ENCODE measurements at regions not wholly inside any gene's neighbourhood (a gene's known extent, or its start where the extent isn't known, plus 50 kb on each side); places are given as distances from the start of the nearest gene placed in this dataset.

GRCh38 chr6:168150551-168151320 is 71.7 kb upstream of the FRMD1 start:
- WGBS, result 69% methylated on average over 28 of the region's 28 CpGs
- no peaks in the 10 kb centered on the region for H3K9me3 ChIP-seq (ENCODE audit: control insufficient read depth in 2 of 2, insufficient read depth in 1 of 2, low read length in 1 of 2)
- H3K4me3 ChIP-seq (ENCODE audit: low read length in 2 of 2), result no peak overlapping the region
- no peak overlapping the region for H3K27ac ChIP-seq (ENCODE audit: low read depth in 1 of 2, low read length in 1 of 2)
- no peaks in the 10 kb centered on the region for H3K36me3 ChIP-seq (ENCODE audit: control insufficient read depth in 2 of 2, insufficient read depth in 2 of 2, low read length in 1 of 2)
- H3K27me3 ChIP-seq (ENCODE audit: control insufficient read depth in 2 of 2, insufficient read depth in 1 of 2, low read length in 1 of 2), result peaks cover 0 to 2% of the 10 kb centered on the region in 2 donors
- peaks cover 0 to 3% of the 10 kb centered on the region in 2 donors for H3K4me1 ChIP-seq (ENCODE audit: control insufficient read depth in 2 of 2, insufficient read depth in 2 of 2, low read length in 2 of 2)
- no peak for DNase-seq (ENCODE audit: low read depth in 6 of 9, low spot score in 9 of 9)

GRCh38 chr6:168149015-168149414 is 70.0 kb upstream of the FRMD1 start:
- no peak for DNase-seq (ENCODE audit: low read depth in 6 of 9, low spot score in 9 of 9)
- 72% methylated on average over 14 of the region's 14 CpGs for WGBS
- H3K4me1 ChIP-seq (ENCODE audit: control insufficient read depth in 2 of 2, insufficient read depth in 2 of 2, low read length in 2 of 2), result no peaks in the 10 kb centered on the region
- H3K27me3 ChIP-seq (ENCODE audit: control insufficient read depth in 2 of 2, insufficient read depth in 1 of 2, low read length in 1 of 2), result peaks cover 0 to 2% of the 10 kb centered on the region in 2 donors
- H3K4me3 ChIP-seq (ENCODE audit: low read length in 2 of 2), result no peak overlapping the region
- no peaks in the 10 kb centered on the region for H3K9me3 ChIP-seq (ENCODE audit: control insufficient read depth in 2 of 2, insufficient read depth in 1 of 2, low read length in 1 of 2)
- H3K36me3 ChIP-seq (ENCODE audit: control insufficient read depth in 2 of 2, insufficient read depth in 2 of 2, low read length in 1 of 2), result no peaks in the 10 kb centered on the region
- no peak overlapping the region for H3K27ac ChIP-seq (ENCODE audit: low read depth in 1 of 2, low read length in 1 of 2)

- 90% methylated on average over 14 of the region's 14 CpGs for WGBS
- Histone ChIP-seq H3K27ac (ENCODE audit: low read depth in 1 of 2, low read length in 1 of 2) (no peak overlapping the region), H3K36me3 (ENCODE audit: control insufficient read depth in 2 of 2, insufficient read depth in 2 of 2, low read length in 1 of 2) (no peaks in the 10 kb centered on the region), H3K4me3 (ENCODE audit: low read length in 2 of 2) (no peak overlapping the region), H3K4me1 (ENCODE audit: control insufficient read depth in 2 of 2, insufficient read depth in 2 of 2, low read length in 2 of 2) (no peaks in the 10 kb centered on the region), H3K9me3 (ENCODE audit: control insufficient read depth in 2 of 2, insufficient read depth in 1 of 2, low read length in 1 of 2) (no peaks in the 10 kb centered on the region), H3K27me3 (ENCODE audit: control insufficient read depth in 2 of 2, insufficient read depth in 1 of 2, low read length in 1 of 2) (peaks cover 0 to 2% of the 10 kb centered on the region in 2 donors)
- DNase-seq (ENCODE audit: low read depth in 6 of 9, low spot score in 9 of 9), result no peak
Observed at GRCh38 chr6:168148231-168148849, 69.3 kb upstream of the FRMD1 start.

- no peak for DNase-seq (ENCODE audit: low read depth in 6 of 9, low spot score in 9 of 9)
- no peak overlapping the region for H3K27ac ChIP-seq (ENCODE audit: low read depth in 1 of 2, low read length in 1 of 2)
- WGBS, result 81% methylated on average over 4 of the region's 4 CpGs
- H3K9me3 ChIP-seq (ENCODE audit: control insufficient read depth in 2 of 2, insufficient read depth in 1 of 2, low read length in 1 of 2), result no peaks in the 10 kb centered on the region
- no peak overlapping the region for H3K4me3 ChIP-seq (ENCODE audit: low read length in 2 of 2)
- no peaks in the 10 kb centered on the region for H3K4me1 ChIP-seq (ENCODE audit: control insufficient read depth in 2 of 2, insufficient read depth in 2 of 2, low read length in 2 of 2)
- peaks cover 0 to 2% of the 10 kb centered on the region in 2 donors for H3K27me3 ChIP-seq (ENCODE audit: control insufficient read depth in 2 of 2, insufficient read depth in 1 of 2, low read length in 1 of 2)
- no peaks in the 10 kb centered on the region for H3K36me3 ChIP-seq (ENCODE audit: control insufficient read depth in 2 of 2, insufficient read depth in 2 of 2, low read length in 1 of 2)
Observed at GRCh38 chr6:168147205-168147738, 68.3 kb upstream of the FRMD1 start.

GRCh38 chr6:168145747-168146596 is 67.0 kb upstream of the FRMD1 start:
- Histone ChIP-seq H3K27ac (ENCODE audit: low read depth in 1 of 2, low read length in 1 of 2) (no peak overlapping the region), H3K4me3 (ENCODE audit: low read length in 2 of 2) (no peak overlapping the region), H3K36me3 (ENCODE audit: control insufficient read depth in 2 of 2, insufficient read depth in 2 of 2, low read length in 1 of 2) (no peaks in the 10 kb centered on the region), H3K4me1 (ENCODE audit: control insufficient read depth in 2 of 2, insufficient read depth in 2 of 2, low read length in 2 of 2) (no peaks in the 10 kb centered on the region), H3K9me3 (ENCODE audit: control insufficient read depth in 2 of 2, insufficient read depth in 1 of 2, low read length in 1 of 2) (no peaks in the 10 kb centered on the region), H3K27me3 (ENCODE audit: control insufficient read depth in 2 of 2, insufficient read depth in 1 of 2, low read length in 1 of 2) (peaks cover 0 to 2% of the 10 kb centered on the region in 2 donors)
- DNase-seq (ENCODE audit: low read depth in 6 of 9, low spot score in 9 of 9), result no peak
- 90% methylated on average over 12 of the region's 12 CpGs for WGBS

GRCh38 chr6:168139121-168139520 is 60.1 kb upstream of the FRMD1 start:
- no peak overlapping the region for H3K27ac ChIP-seq (ENCODE audit: low read depth in 1 of 2, low read length in 1 of 2)
- no peaks in the 10 kb centered on the region for H3K9me3 ChIP-seq (ENCODE audit: control insufficient read depth in 2 of 2, insufficient read depth in 1 of 2, low read length in 1 of 2)
- H3K4me3 ChIP-seq (ENCODE audit: low read length in 2 of 2), result no peak overlapping the region
- WGBS, result 85% methylated on average over 4 of the region's 4 CpGs
- H3K4me1 ChIP-seq (ENCODE audit: control insufficient read depth in 2 of 2, insufficient read depth in 2 of 2, low read length in 2 of 2), result no peaks in the 10 kb centered on the region
- H3K27me3 ChIP-seq (ENCODE audit: control insufficient read depth in 2 of 2, insufficient read depth in 1 of 2, low read length in 1 of 2), result peaks cover 0 to 5% of the 10 kb centered on the region in 2 donors
- no peaks in the 10 kb centered on the region for H3K36me3 ChIP-seq (ENCODE audit: control insufficient read depth in 2 of 2, insufficient read depth in 2 of 2, low read length in 1 of 2)
- no peak for DNase-seq (ENCODE audit: low read depth in 6 of 9, low spot score in 9 of 9)

GRCh38 chr6:168138436-168138835 is 59.4 kb upstream of the FRMD1 start:
- Histone ChIP-seq H3K36me3 (ENCODE audit: control insufficient read depth in 2 of 2, insufficient read depth in 2 of 2, low read length in 1 of 2) (no peaks in the 10 kb centered on the region), H3K27me3 (ENCODE audit: control insufficient read depth in 2 of 2, insufficient read depth in 1 of 2, low read length in 1 of 2) (peaks cover 0 to 10% of the 10 kb centered on the region in 2 donors), H3K27ac (ENCODE audit: low read depth in 1 of 2, low read length in 1 of 2) (no peak overlapping the region), H3K9me3 (ENCODE audit: control insufficient read depth in 2 of 2, insufficient read depth in 1 of 2, low read length in 1 of 2) (no peaks in the 10 kb centered on the region), H3K4me3 (ENCODE audit: low read length in 2 of 2) (no peak overlapping the region), H3K4me1 (ENCODE audit: control insufficient read depth in 2 of 2, insufficient read depth in 2 of 2, low read length in 2 of 2) (no peaks in the 10 kb centered on the region)
- DNase-seq (ENCODE audit: low read depth in 6 of 9, low spot score in 9 of 9), result no peak
- WGBS, result 85% methylated on average over 6 of the region's 6 CpGs

GRCh38 chr6:168137024-168137423 is 58.0 kb upstream of the FRMD1 start:
- peaks cover 3 to 24% of the 10 kb centered on the region in 2 donors for H3K27me3 ChIP-seq (ENCODE audit: control insufficient read depth in 2 of 2, insufficient read depth in 1 of 2, low read length in 1 of 2)
- no peaks in the 10 kb centered on the region for H3K4me1 ChIP-seq (ENCODE audit: control insufficient read depth in 2 of 2, insufficient read depth in 2 of 2, low read length in 2 of 2)
- H3K36me3 ChIP-seq (ENCODE audit: control insufficient read depth in 2 of 2, insufficient read depth in 2 of 2, low read length in 1 of 2), result no peaks in the 10 kb centered on the region
- 97% methylated on average over 9 of the region's 9 CpGs for WGBS
- H3K4me3 ChIP-seq (ENCODE audit: low read length in 2 of 2), result no peak overlapping the region
- H3K27ac ChIP-seq (ENCODE audit: low read depth in 1 of 2, low read length in 1 of 2), result no peak overlapping the region
- no peak for DNase-seq (ENCODE audit: low read depth in 6 of 9, low spot score in 9 of 9)
- H3K9me3 ChIP-seq (ENCODE audit: control insufficient read depth in 2 of 2, insufficient read depth in 1 of 2, low read length in 1 of 2), result no peaks in the 10 kb centered on the region

GRCh38 chr6:168136622-168137021 is 57.6 kb upstream of the FRMD1 start:
- Histone ChIP-seq H3K9me3 (ENCODE audit: control insufficient read depth in 2 of 2, insufficient read depth in 1 of 2, low read length in 1 of 2) (no peaks in the 10 kb centered on the region), H3K36me3 (ENCODE audit: control insufficient read depth in 2 of 2, insufficient read depth in 2 of 2, low read length in 1 of 2) (no peaks in the 10 kb centered on the region), H3K4me3 (ENCODE audit: low read length in 2 of 2) (no peak overlapping the region), H3K4me1 (ENCODE audit: control insufficient read depth in 2 of 2, insufficient read depth in 2 of 2, low read length in 2 of 2) (no peaks in the 10 kb centered on the region), H3K27ac (ENCODE audit: low read depth in 1 of 2, low read length in 1 of 2) (no peak overlapping the region), H3K27me3 (ENCODE audit: control insufficient read depth in 2 of 2, insufficient read depth in 1 of 2, low read length in 1 of 2) (peaks cover 3 to 28% of the 10 kb centered on the region in 2 donors)
- no peak for DNase-seq (ENCODE audit: low read depth in 6 of 9, low spot score in 9 of 9)
- WGBS, result 88% methylated on average over 5 of the region's 5 CpGs
